HFFc6 (cell line): ENCODE measurements at regions not wholly inside any gene's neighbourhood (a gene's known extent, or its start where the extent isn't known, plus 50 kb on each side); places are given as distances from the start of the nearest gene placed in this dataset.

Source experiments
- DNase-seq: peaks from one replicate; pipeline ENCODE4 v3.0.0-alpha.2; 2018
- H3K27ac Mint-ChIP-seq: 2 replicates; pipeline ENCODE4 v1.8.0; 2020; ENCODE audit warnings: mild to moderate bottlenecking, mixed read lengths
- H3K27me3 Mint-ChIP-seq: 2 replicates; pipeline ENCODE4 v1.8.0; 2021; ENCODE audit warnings: mild to moderate bottlenecking, moderate library complexity, mixed read lengths; ENCODE audit not compliant: insufficient read depth
- H3K36me3 Mint-ChIP-seq: 2 replicates; pipeline ENCODE4 v1.8.0; 2021; ENCODE audit warnings: low read depth, mixed read lengths
- H3K4me1 Mint-ChIP-seq: 2 replicates; pipeline ENCODE4 v1.8.0; 2020; ENCODE audit warnings: low read depth, mixed read lengths
- H3K4me3 Mint-ChIP-seq: 2 replicates; pipeline ENCODE4 v1.8.0; 2020; ENCODE audit warnings: mild to moderate bottlenecking, moderate library complexity, mixed read lengths
- H3K9me3 Mint-ChIP-seq: 2 replicates; pipeline ENCODE4 v1.8.0; 2020; ENCODE audit warnings: mild to moderate bottlenecking, mixed read lengths
- TF ChIP-seq, protein P1 (sequence below): fragments of 200-600 bp; sonication (generic); IDR thresholded peaks from 2 replicates; pipeline ENCODE4 v1.5.0; 2021; ENCODE audit warnings: antibody characterized with exemption, mild to moderate bottlenecking

GRCh38 chr2:16581241-16581640, 84.4 kb downstream of the CYRIA start:
- no peak for DNase-seq
- TF ChIP-seq, protein P1, sequence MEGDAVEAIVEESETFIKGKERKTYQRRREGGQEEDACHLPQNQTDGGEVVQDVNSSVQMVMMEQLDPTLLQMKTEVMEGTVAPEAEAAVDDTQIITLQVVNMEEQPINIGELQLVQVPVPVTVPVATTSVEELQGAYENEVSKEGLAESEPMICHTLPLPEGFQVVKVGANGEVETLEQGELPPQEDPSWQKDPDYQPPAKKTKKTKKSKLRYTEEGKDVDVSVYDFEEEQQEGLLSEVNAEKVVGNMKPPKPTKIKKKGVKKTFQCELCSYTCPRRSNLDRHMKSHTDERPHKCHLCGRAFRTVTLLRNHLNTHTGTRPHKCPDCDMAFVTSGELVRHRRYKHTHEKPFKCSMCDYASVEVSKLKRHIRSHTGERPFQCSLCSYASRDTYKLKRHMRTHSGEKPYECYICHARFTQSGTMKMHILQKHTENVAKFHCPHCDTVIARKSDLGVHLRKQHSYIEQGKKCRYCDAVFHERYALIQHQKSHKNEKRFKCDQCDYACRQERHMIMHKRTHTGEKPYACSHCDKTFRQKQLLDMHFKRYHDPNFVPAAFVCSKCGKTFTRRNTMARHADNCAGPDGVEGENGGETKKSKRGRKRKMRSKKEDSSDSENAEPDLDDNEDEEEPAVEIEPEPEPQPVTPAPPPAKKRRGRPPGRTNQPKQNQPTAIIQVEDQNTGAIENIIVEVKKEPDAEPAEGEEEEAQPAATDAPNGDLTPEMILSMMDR: no peak
- Mint-ChIP-seq H3K36me3 (no peaks in the 10 kb centered on the region), H3K27me3 (no peaks in the 10 kb centered on the region; the same call in 1 of the 2 replicates), H3K4me1 (no peaks in the 10 kb centered on the region), H3K9me3 (peaks cover 34% of the 10 kb centered on the region; the same call in 1 of the 2 replicates), H3K27ac (no peak overlapping the region), H3K4me3 (no peak overlapping the region)

DNA sequence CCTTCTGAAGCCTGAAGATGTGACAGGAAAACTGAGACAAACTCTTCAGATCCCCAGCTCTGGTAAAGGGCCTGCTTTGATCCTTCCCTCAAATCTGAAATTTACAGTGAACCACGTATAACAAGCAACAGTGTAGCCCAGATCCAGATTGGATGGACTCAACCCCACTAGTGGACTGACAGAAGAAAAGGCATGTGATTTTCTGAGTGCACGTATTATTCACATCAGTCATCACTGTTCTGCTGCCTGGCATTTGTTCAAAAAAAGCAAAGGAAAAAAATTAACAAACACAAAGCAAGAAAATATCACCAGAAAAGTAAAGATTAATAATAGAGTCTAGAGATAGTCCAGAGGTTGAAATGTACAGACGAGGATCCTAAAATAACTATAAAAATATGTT, 87.6 kb downstream of the CYRIA start:
- Mint-ChIP-seq H3K4me3 (no peak overlapping the region), H3K9me3 (peaks cover 50% of the 10 kb centered on the region), H3K27me3 (no peaks in the 10 kb centered on the region; the same call in 1 of the 2 replicates), H3K27ac (no peak overlapping the region), H3K4me1 (no peaks in the 10 kb centered on the region), H3K36me3 (peaks cover 10% of the 10 kb centered on the region; the same call in 1 of the 2 replicates)
- no peak for DNase-seq
- TF ChIP-seq, protein P1: no peak

DNA sequence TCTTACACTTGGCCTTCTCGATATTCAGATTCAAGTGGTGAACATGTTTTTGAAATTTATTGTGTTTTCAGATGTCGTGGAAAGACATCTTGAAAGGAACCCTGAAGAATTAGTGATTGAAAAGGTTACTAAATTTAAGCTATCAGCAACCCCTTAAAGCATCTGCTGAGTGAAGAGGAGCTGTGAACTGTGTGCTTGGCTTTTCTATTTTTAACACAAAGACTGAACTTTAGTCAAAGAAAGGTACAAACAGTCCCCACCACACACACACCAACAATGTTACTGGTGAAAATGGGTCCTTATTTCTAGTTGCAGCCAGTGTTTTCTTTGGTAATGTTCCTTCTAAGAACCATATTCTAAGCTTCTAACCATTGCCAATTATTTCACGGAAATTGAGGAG, 95.1 kb downstream of the CYRIA start:
- Mint-ChIP-seq H3K4me1 (no peaks in the 10 kb centered on the region), H3K36me3 (peaks cover 14% of the 10 kb centered on the region; the same call in 1 of the 2 replicates)
- TF ChIP-seq, protein P1: no peak

GRCh38 chr2:16568998-16569784, 96.4 kb downstream of the CYRIA start:
- TF ChIP-seq, protein P1: no peak
- Mint-ChIP-seq H3K4me1 (no peaks in the 10 kb centered on the region), H3K27ac (no peak overlapping the region), H3K27me3 (no peaks in the 10 kb centered on the region), H3K9me3 (peaks cover 63% of the 10 kb centered on the region), H3K4me3 (no peak overlapping the region), H3K36me3 (0 out of 2 replicates have a peak, but pooled peaks cover 9% of the 10 kb centered on the region)
- no peak for DNase-seq

More for the DNA sequence above, 95.1 kb downstream of the CYRIA start:
- Mint-ChIP-seq H3K27ac (no peak overlapping the region), H3K27me3 (no peaks in the 10 kb centered on the region), H3K9me3 (peaks cover 63% of the 10 kb centered on the region), H3K4me3 (no peak overlapping the region)
- no peak for DNase-seq

- no peaks in the 10 kb centered on the region for H3K27me3 Mint-ChIP-seq
- peaks cover 10% of the 10 kb centered on the region; the same call in 1 of the 2 replicates for H3K36me3 Mint-ChIP-seq
- no peak overlapping the region for H3K4me3 Mint-ChIP-seq
- no peaks in the 10 kb centered on the region for H3K4me1 Mint-ChIP-seq
- peaks cover 59% of the 10 kb centered on the region for H3K9me3 Mint-ChIP-seq
- TF ChIP-seq, protein P1: no peak
- H3K27ac Mint-ChIP-seq: no peak overlapping the region
- no peak for DNase-seq
These were observed 98.9 kb downstream of the CYRIA start for GRCh38 chr2:16566701-16567100.
